ENCODE measurements at regions not wholly inside any gene's neighbourhood (a gene's known extent, or its start where the extent isn't known, plus 50 kb on each side); places are given as distances from the start of the nearest gene placed in this dataset.
"Not testable (repeated sequence)": the region's sequence is repeated elsewhere in the genome, so short reads cannot be mapped to it uniquely, and the experiment has no call there.

DNA sequence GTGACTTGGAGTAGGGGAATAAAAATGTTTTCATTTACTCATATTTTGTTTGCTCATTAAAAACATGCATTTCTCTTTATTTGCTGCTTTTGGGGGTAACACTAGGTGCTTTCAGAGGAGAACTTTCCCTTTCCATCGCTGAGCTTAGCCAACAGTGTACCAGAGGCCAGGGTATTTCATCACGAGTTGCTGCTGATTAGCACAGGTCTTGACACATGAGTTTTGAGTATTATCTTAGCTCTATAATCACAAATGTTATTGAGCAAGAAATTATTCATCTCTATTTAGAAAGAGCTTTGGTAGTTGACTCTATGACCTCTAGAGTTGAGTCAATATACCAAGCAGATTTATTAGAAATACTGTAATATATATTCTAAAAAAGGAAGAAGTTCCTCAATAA is 375.9 kb downstream of the NXPH1 start:
- no peak for DNase-seq

DNA sequence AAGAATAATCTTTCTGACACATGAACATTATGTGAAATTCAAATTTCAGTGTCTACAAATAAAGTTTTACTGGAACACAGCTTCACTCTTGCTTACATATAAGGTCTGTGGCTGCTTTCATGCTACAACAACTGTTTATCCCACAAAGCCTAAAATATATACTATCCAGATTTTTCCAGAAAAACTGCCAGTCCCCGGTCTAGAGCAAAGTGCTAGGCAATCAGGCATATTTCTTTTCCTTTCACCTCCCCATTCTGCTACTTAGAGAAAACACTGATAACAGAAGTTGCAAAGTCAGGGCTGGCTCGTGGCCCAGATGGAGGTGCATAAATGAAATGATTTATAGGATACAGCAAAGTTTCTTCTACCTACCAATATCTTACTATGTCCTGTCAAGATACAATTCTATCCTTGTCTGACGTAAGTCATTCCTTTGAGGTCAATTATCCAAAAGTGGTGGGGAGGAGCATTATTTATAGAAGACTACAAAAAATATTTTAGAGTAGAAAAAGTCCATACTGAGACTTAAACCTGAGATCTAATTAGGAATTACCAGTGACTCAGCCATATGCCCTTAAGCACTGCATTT is 384.1 kb downstream of the NXPH1 start:
- no peak for DNase-seq

DNA sequence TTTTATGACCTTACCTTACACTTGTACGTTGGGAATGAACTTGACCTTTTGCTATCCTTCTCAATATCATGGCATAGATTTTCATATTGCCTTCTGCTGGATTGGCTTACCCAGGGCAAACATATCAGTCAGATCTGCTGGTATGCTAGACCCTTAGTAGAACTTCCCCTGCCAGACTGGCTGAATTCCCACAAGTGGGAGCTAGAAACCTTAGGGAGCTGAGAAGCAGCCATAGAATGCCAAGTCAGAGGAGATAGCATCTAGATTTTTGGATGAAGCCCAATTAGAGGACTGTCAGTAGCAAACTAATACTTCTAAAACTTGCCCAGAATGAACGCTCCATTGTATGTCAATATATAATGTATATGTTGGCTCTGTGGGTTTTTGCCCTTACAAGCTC is 385.0 kb downstream of the NXPH1 start:
- no peak for DNase-seq

DNA sequence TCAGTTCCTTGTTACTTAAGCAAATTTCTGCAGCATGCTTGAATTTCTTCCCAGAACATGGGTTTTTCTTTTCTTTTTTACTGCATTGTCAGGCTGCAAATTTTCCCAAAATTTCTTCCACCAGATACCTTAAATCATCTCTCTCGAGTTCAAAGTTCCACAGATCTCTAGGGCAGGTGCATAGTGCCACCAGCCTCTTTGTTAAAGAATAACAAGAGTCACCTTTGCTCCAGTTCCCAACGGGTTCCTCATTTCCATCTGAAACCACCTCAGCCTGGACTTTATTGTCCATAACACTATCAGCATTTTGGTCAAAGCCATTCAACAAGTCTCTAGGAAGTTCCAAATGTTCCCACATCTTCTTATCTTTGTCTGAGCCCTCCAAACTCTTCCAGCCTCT is 389.2 kb downstream of the NXPH1 start:
- no peak for DNase-seq

DNA sequence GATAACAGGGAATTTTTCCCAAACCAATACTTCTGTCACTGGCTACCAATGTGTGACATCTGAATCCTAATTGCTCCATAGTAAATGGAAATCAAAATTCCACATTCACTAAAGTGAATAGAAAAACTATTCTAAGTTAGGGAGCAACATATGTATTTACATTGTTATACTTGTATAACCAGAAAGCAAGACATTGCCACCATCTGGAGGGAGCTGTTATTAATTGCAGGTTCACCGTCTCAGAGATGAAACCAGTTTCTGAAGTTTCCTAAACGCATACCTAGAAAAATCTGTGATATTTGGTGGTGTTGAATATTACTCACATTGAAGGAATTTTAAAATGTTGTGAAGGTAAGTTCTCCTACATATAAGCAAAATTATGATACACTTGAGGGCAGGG is 390.1 kb downstream of the NXPH1 start:
- DNase-seq: no peak

DNA sequence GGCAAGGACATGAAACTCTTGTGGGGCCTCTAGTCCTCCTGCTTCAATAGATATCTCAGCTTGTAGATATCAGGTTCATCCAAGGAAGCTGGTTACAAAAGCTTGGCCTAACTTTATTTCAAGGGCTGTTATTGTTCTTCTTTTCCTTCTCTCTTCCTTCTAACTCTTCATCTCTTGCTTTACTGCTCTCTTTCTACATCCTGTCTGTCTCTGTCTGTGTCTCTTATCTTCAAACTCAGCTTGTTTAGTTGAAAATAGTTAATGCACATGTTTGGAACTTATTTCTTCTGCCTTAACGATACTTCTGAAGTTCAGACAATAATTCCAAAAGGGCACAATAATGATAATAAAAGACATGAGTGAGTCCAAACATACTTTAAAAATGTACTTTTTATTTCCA is 393.9 kb downstream of the NXPH1 start:
- no peak for DNase-seq

DNA sequence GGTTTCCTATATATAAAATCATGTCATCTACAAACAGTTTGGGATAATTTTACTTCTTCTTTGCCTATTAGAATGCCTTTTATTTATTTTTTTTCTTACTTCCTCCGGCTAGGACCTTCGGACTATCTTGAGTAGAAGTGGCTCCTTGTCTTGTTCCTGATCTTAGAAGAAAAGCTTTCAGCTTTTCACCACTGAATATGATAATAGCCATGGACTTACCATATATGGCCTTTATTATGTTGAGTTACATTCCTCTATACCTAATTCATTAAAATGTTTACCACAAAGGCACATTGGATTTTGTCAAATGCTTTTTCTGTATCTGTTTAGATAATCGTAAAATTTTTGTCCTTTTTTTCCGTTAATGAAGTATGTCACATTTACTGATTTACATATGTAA is 395.7 kb downstream of the NXPH1 start:
- DNase-seq: no peak

DNA sequence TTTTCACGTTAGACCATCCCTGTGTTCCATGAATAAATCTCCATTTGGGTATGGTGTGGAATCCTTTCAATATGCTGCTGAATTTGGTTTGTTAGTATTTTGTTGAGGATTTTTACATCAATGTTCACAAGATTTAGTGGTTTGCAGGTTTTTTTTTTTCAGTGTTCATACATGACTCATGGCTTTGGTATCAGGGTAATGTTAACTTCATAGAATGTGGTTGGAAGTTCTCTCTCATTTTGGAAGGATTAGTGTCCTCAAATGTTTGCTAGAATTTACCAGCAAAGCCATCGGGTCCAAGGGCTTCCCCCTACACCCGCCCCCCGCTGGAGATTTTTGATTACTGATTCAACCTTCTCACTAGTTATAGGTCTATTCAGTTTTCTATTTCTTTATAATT is 398.0 kb downstream of the NXPH1 start:
- DNase-seq: no peak

DNA sequence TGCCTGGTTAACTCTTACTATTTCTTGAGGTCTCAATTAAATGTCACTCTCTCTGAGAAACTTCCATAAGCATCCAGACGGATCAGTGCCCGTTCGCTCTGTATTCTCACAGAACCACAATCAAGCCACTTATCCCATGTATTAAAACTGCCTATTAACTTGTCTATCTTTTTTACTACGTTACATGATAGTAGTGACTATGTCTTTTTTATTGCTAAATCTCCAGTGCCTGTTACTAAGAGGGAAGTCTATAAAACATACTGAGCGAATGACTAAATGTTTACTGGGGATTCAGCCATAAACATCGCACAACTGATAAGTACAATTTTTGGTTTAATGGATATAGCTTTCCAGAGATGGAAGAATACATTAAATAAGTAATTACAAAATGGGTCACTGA is 399.9 kb downstream of the NXPH1 start:
- no peak for DNase-seq

DNA sequence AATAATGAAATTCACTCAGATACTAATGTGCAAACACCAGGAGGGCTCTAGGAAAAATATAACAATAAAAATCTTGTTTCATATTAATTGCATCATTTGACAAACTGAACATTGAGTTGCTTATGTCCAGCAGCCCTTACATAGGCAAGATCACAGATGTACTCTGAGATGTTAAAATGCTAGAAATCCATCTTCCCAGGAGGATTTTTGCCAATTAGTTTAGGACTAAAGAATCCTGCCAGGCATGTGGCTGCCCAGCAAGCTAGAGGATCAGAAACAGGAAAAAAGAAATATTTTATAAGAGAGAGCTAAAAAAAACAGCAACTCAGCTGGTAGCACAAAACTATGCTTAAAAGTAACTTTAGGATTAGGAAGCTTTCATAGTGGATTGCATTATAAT is 407.8 kb downstream of the NXPH1 start:
- no peak for DNase-seq

DNA sequence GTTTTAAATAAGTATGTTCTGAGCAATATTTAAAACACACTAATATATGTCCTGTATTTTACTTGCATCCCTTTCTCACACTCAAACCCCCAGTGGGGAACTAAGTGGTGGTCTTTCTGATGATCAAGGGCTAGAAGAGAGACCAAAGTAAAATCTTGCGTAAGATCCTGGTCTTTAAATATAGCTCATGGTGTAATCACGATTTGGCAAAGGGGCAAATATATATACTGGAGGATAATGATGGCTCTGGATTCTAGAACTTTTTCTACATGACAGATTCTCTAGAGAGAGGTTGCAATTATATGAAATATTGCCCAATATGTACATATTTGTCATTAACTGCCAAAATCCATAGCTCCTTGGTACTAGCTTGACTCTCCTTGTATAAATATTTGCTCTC is 438.3 kb downstream of the NXPH1 start:
- no peak for DNase-seq

DNA sequence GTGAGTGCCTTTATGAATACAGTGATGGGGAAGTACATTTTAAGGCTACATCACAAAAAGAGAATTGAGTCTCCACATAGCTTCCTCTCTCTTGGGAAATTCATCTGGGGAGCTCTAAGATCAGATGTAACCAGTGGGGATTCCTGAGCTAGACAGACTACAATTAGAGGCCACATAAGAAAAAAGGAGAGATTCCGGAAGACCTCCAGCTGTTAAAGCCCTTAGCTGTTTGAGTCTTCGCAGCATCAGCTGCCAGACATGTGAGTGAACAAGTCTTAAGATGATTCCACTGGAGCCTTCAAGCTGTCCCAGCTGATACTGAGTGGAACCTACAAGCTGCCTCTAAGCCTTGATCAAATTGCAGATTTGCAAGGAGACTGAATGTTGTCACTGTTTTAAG is 448.5 kb downstream of the NXPH1 start:
- DNase-seq: no peak

DNA sequence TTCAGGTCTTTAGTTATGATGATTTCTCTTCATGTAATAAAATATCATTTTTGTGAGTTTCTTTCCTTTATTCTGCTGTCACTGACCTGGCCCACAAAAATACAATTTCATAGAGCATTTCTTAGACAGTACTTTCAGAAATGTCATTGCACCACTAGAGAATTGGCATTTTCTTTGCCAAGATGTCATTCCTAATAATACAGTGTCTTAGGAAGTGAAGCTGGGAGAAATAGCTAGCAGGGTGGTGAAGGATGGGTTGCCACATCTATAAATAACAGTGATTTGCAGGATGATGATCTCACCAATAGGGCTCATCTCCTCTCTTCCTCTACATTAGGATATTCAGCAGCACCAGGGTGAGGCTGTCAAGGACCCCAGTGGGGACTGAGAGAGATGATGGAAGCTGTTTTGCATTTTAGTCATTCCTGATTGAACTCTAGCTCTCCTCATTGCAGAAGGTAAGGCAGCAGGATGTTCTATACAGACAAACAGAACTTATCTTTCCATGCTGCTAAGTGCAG is 452.1 kb downstream of the NXPH1 start:
- no peak for DNase-seq

DNA sequence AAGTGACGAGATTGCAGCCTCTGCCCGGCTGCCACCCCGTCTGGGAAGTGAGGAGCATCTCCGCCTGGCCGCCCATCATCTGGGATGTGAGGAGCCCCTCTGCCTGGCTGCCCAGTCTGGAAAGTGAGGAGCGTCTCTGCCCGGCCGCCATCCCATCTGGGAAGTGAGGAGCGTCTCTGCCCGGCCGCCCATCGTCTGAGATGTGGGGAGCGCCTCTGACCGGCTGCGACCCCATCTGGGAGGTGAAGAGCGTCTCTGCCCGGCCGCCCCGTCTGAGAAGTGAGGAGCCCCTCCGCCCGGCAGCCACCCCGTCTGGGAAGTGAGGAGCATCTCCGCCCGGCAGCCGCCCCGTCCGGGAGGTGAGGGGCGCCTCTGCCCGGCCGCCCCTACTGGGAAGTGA is 456.9 kb downstream of the NXPH1 start:
- DNase-seq: not testable (repeated sequence)

DNA sequence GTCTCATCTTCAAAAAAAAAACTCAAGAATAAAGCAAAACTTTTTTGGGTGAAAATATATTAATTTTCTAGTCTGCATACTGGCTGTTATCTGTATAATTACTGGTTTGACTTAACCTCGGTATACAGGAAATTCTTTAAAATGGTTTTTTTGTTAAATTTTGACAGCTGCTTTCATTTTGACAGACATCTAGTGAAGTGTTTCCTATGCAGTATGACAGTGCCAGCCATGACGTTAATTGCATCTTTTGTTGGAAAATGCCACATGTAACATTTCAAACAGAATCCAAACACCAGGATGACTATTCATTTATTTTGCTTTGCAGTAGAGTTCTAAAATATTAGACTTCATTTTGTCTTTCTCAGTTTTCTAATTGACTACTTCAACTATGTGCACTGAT is 460.4 kb downstream of the NXPH1 start:
- no peak for DNase-seq

DNA sequence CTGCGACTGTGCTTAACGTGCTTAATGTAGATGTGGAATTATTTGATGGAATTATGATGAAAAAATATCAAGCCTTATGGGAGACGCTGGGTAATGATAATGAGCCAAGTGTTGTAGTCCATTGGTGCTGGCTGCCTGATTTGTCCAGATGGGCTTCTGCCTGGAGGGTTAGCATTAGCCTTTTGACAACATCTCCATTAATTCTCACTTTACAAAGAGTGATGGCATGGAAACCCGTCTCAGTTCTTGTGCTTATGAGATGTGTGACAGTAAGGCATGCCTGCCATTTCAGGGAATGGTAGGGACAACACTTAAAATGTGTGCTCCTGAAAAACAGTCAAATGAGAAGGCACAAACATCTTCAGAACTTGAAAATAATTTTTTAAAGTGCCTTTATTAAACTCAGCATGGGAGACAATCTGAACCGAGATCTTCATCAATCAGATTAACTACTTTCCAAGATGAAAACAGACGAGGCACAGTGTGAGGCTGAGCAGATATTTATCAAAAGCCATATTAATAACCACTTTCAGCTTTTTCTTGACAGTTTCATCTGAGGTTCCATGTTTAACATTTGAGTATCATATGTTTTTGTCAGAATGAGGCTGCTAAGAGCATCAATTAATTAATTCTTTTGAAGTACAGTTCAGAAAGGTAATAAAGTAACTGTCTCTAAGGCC is 473.1 kb downstream of the NXPH1 start:
- no peak for DNase-seq

DNA sequence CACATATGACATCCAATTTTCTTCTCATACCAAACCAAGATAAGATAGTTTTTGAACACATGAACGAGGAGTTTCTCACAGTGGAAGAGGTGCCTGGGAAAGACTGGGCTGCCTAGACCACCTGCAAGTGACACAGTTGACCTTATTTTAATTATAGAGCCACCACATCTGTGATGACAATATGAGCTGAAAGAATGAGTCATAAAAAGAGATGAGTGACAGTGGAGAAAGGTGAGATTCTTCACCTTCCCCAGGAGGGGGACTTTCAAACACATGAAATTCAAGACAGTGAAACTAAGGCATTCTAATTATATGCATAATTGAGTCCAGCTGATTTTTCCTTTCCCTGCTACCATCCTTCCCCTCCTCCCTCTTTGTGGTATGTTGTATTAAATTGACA is 475.5 kb downstream of the NXPH1 start:
- DNase-seq: no peak

DNA sequence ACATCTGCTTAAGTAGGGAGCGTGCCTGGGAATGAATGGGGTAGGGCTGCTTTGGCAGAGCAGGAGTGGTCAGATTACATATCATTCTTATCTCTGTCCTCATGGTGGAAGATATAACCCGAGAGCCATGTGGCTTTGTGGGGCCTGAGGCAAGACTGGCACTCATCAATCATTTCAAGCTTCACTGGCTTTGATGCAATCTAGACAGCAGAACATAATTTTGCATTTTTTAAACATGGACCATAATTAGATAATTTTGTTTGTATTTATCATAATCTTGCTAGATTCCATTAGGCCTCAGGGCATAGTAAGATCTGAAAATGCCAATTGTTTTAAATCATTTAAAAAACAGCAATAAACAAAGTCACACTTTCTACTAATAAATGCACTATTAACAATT is 480.3 kb downstream of the NXPH1 start:
- DNase-seq: no peak

DNA sequence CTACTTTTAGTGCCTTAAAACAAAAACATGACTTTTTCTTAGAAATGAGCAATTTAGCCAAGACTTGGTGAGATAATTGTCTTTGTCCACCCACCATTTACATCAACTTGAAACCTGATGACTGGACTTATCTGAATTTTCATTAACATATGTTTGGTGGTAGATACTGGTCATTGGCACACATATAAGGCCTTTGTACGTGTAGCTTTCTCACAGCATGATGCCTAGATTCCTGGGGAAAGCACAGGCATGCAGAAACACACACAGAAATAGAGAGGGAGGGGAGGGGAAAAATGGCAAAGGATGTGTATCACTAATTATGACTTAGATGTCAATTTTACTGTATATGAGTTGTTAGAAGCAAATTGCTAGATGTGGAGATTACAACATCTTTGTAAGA is 488.4 kb downstream of the NXPH1 start:
- no peak for DNase-seq

DNA sequence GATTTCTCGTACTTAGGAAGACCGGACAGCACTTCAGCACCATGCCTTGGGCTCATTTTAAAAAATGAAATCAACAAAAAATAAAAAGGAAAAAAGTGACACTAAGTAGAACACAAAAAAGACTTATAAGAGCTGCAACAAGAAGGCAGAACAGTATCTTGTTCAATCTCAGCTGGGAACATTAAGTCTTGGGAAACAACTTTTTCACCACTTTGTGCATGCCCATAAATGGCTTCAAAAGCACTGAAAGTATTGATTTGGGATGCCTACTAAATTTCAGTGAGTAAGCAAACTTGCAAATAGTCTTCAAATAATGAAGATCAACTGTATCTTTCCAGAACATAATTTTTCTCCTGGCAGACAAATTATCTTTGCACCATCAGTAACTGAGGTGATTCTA is 489.3 kb downstream of the NXPH1 start:
- DNase-seq: no peak

DNA sequence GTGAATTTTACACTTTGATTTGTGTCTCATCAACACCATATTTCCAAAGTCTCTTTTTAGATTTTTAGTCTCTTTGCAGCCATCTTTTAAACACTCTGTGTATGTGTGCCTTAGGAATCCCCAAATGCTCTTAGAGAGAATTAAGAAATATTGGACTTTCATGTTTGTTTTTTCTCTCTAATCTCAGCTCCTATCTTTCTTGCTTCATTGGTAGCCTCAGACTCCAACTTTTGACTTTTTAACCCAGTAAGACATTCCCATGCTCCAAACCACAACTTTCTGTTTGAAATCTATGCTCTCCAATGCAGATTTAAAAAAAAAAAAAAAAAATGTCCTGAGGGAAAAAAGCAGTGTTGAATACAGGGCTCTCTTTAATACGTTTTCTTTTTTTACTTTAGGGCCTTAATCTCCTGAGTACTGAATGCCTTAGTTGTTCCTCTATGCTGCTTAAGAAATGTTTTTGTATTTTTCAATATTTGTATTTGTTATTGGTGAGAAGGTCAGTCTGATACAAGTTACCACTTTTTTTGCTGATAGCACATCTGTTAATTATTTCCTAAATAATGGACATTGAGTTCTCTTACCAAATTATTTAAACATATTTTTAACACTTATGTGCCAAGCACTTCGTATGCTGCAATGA is 489.9 kb downstream of the NXPH1 start:
- no peak for DNase-seq

DNA sequence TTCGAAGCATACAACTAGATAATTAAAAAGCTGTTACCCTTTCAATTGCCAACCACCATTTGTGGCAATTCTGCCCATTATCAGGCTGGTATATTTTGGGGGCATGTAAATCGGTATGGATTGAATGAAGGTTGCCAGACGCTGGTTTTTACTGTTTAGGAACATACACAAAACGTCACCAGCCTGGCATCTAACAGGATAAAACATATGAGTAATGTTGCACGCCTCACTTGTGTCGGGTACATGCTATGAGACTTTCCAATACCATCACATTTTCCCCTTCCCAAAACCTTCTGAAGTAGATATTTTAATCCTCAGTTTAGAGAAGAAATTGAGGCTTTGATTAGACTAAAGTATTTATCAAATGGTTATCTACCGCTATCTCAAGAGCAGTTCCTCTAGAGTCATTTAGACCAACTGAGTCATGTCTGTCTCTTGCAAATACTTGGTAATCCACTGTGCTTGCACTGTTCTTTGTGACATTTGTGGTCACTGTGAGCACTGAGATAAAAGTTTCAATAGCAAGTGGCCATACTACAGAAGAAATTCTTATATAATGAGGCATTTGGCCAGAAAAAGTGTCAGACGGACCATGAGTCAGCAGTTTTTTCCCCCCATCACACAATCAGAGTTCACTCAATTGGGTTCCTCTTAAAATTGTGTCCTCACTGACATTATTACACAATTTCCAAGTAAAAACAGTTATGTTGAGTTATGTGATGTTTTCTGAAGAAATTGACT is 498.7 kb downstream of the NXPH1 start:
- no peak for DNase-seq

DNA sequence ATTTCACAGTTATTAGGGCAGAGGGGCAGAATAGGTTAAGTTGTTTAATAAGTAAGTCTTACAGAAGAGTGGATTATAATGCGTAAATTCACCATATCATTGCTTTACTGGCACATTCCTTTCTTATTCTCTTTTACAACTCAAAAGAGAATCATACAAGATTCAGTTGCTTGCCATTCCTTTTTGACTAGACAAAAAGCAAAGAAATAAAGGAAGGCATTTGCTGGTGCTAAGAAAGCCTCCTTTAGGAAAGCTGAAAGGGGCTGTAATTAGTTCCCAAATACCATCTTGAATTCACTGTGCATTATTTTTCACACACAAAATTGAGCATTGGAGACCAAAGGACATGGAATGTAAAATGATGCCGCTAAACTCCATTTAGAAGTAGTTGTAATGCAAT is 499.3 kb downstream of the NXPH1 start:
- DNase-seq: no peak

DNA sequence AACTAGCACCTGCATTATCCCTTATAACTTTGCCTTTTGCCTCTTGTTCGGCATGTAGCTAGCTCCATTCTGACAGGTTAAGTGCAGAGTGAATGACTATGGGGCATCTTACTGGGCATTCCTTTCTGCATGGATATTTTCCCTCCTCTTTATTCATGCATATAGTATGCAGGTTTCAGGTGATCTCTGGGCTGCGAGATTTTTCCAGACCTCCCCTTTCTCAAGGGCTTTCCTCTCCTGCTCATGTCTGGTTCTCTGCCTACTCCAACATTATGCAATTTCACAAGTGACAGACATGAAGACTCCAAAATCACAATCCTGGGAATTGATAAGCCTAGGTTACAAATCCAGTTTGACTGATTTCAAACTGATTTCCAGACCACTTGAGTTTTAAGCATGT is 503.8 kb downstream of the NXPH1 start:
- DNase-seq: no peak
